IMR-90 (cell line): ENCODE measurements at regions not wholly inside any gene's neighbourhood (a gene's known extent, or its start where the extent isn't known, plus 50 kb on each side); places are given as distances from the start of the nearest gene placed in this dataset.

Source experiments
- ATAC-seq: fragments of 200-7000 bp; cut with Tn5 transposase; 2 replicates; pipeline ENCODE4 v1.9.1; 2020; ENCODE audit warnings: low read depth, mild to moderate bottlenecking, moderate library complexity
- BruUV-seq: library from RNA; stranded (reverse); fragments of 400-500 nt; replicated peaks from 2 replicates; lab custom pipeline; 2021; lab: Mats Ljungman, UMichigan
- CTCF ChIA-PET: fragments of 300-600 bp; formaldehyde crosslinking; extraction: SDS; loops from one replicate; lab custom pipeline; 2021; ENCODE audit warnings: antibody characterized with exemption; lab: Yijun Ruan, JAX
- POLR2A ChIA-PET: fragments of 300-600 bp; sonication (Branson Sonifier 250); formaldehyde crosslinking; loops from one replicate; lab custom pipeline; 2022; ENCODE audit warnings: antibody characterized with exemption; ENCODE audit not compliant: unreplicated experiment; lab: Charles Lee
- DNase-seq: peaks from one replicate; pipeline ENCODE4 v3.0.0; 2013
- H2AFZ ChIP-seq: replicated peaks from 2 replicates; pipeline ENCODE3; 2013; ENCODE audit warnings: low read length, mild to moderate bottlenecking; ENCODE audit not compliant: poor library complexity
- H2AK5ac ChIP-seq: 2 replicates; pipeline ENCODE4 v1.6.1; 2013; ENCODE audit warnings: low read depth, low read length, inconsistent platforms
- H2AK9ac ChIP-seq: replicated peaks from 2 replicates; pipeline ENCODE3; 2013; ENCODE audit warnings: mild to moderate bottlenecking, low read depth, low read length, moderate library complexity; ENCODE audit not compliant: poor library complexity
- H2BK120ac ChIP-seq: 2 replicates; pipeline ENCODE4 v1.6.1; 2013; ENCODE audit warnings: low read depth, low read length, inconsistent platforms
- H2BK15ac ChIP-seq: 3 replicates; pipeline ENCODE4 v1.6.1; 2013; ENCODE audit warnings: low read depth, low read length, inconsistent platforms
- H2BK20ac ChIP-seq: 2 replicates; pipeline ENCODE4 v1.6.1; 2013; ENCODE audit warnings: low read depth, mild to moderate bottlenecking, inconsistent platforms, low read length, moderate library complexity
- H2BK5ac ChIP-seq: 2 replicates; pipeline ENCODE4 v1.6.1; 2013; ENCODE audit warnings: mild to moderate bottlenecking, low read depth, low read length, inconsistent platforms; ENCODE audit not compliant: poor library complexity, severe bottlenecking
- H3K14ac ChIP-seq: replicated peaks from 2 replicates; pipeline ENCODE4 v1.6.1; 2013; ENCODE audit warnings: low read depth, low read length, inconsistent platforms
- H3K18ac ChIP-seq: 2 replicates; pipeline ENCODE4 v1.6.1; 2013; ENCODE audit warnings: low read depth, low read length, control low read depth
- H3K23ac ChIP-seq: 2 replicates; pipeline ENCODE4 v1.6.1; 2013; ENCODE audit warnings: low read depth, low read length, inconsistent platforms
- H3K27ac ChIP-seq: 2 replicates; pipeline ENCODE4 v1.5.1; 2013; ENCODE audit warnings: mild to moderate bottlenecking, control low read depth, low read length; ENCODE audit not compliant: insufficient read depth
- H3K27me3 ChIP-seq: 2 replicates; pipeline ENCODE4 v1.6.1; 2013; ENCODE audit warnings: low read length; ENCODE audit not compliant: control insufficient read depth, insufficient read depth
- H3K36me3 ChIP-seq: 2 replicates; pipeline ENCODE4 v1.6.1; 2013; ENCODE audit warnings: low read length, mixed read lengths; ENCODE audit not compliant: control insufficient read depth, insufficient read depth
- H3K4ac ChIP-seq: 2 replicates; pipeline ENCODE4 v1.6.1; 2013; ENCODE audit warnings: low read depth, low read length, inconsistent platforms
- H3K4me1 ChIP-seq: 2 replicates; pipeline ENCODE4 v1.6.1; 2013; ENCODE audit warnings: low read length, mixed read lengths; ENCODE audit not compliant: control insufficient read depth, insufficient read depth
- H3K4me2 ChIP-seq: 2 replicates; pipeline ENCODE4 v1.6.1; 2013; ENCODE audit warnings: low read depth, mild to moderate bottlenecking, control low read depth, low read length, moderate library complexity
- H3K4me3 ChIP-seq: 2 replicates; pipeline ENCODE4 v1.5.1; 2013; ENCODE audit warnings: low read depth, mild to moderate bottlenecking, control low read depth, low read length, moderate library complexity; ENCODE audit not compliant: insufficient read depth
- H3K56ac ChIP-seq: 2 replicates; pipeline ENCODE4 v1.6.1; 2013; ENCODE audit warnings: low read length, inconsistent platforms; ENCODE audit not compliant: insufficient read depth; ENCODE audit errors: extremely low read depth
- H3K79me1 ChIP-seq, 2 experiments: 2 replicates each; pipeline ENCODE4 v1.6.1; 2013; ENCODE audit warnings: low read length in 2 of 2, inconsistent platforms in 1 of 2, low read depth in 1 of 2
- H3K9ac ChIP-seq: 2 replicates; pipeline ENCODE4 v1.6.1; 2013; ENCODE audit warnings: low read depth, low read length, control low read depth
- H3K9me1 ChIP-seq: 2 replicates; pipeline ENCODE4 v1.6.1; 2013; ENCODE audit warnings: low read length, inconsistent platforms; ENCODE audit not compliant: insufficient read depth
- H3K9me3 ChIP-seq: 2 replicates; pipeline ENCODE4 v1.6.1; 2013; ENCODE audit warnings: low read length; ENCODE audit not compliant: control insufficient read depth, insufficient read depth
- H4K20me1 ChIP-seq: 2 replicates; pipeline ENCODE4 v1.6.1; 2013; ENCODE audit warnings: low read length, inconsistent platforms; ENCODE audit not compliant: insufficient read depth
- H4K5ac ChIP-seq: 2 replicates; pipeline ENCODE4 v1.6.1; 2013; ENCODE audit warnings: mild to moderate bottlenecking, low read depth, low read length, control low read depth
- H4K8ac ChIP-seq, 2 experiments: 2 replicates each; pipeline ENCODE4 v1.6.1; 2013; ENCODE audit warnings: low read depth in 2 of 2, low read length in 2 of 2, control low read depth in 1 of 2, inconsistent platforms in 1 of 2
- H4K91ac ChIP-seq: 2 replicates; pipeline ENCODE4 v1.6.1; 2013; ENCODE audit warnings: low read depth, low read length, inconsistent platforms; ENCODE audit not compliant: insufficient read depth
- MAZ ChIP-seq: IDR thresholded peaks from 2 replicates; pipeline ENCODE4 v1.6.1; 2012; ENCODE audit warnings: low read depth, mild to moderate bottlenecking, low read length, improper control_type of control experiment, moderate library complexity, borderline replicate concordance
- WGBS, 2 experiments: methylation state at CpG; one replicate each; pipeline versions ENCODE4 v1.1.5 to v1.1.7; 2013; ENCODE audit warnings: missing lambda C conversion rate in 2 of 2; ENCODE audit not compliant: insufficient read length in 1 of 2; ENCODE audit errors: extremely low coverage in 2 of 2; 5-methylcytosine and 5-hydroxymethylcytosine counted together
- dilution Hi-C: fragments of 300-500 bp; cut with HindIII; formaldehyde crosslinking; loops from one replicate; pipeline ENCODE4 v1.14.3; 2018; ENCODE audit warnings: low sequenced_read_pairs; ENCODE audit not compliant: unreplicated experiment
- in situ Hi-C: fragments of 300-500 bp; cut with MboI; formaldehyde crosslinking; loops from 3 replicates; pipeline ENCODE4 v1.14.3; 2019; ENCODE audit warnings: low sequenced_read_pairs, inconsistent platforms, mixed read lengths
- intact Hi-C: fragments of 100-400 bp; cut with micrococcal nuclease; formaldehyde crosslinking; loops from 2 replicates; pipeline ENCODE4 v1.10.0; 2022
- TF ChIP-seq, protein P1 (sequence below): conservative IDR thresholded peaks from 2 replicates; pipeline ENCODE4 v1.5.1; 2012; ENCODE audit warnings: mild to moderate bottlenecking, low read depth, low read length, improper control_type of control experiment

DNA sequence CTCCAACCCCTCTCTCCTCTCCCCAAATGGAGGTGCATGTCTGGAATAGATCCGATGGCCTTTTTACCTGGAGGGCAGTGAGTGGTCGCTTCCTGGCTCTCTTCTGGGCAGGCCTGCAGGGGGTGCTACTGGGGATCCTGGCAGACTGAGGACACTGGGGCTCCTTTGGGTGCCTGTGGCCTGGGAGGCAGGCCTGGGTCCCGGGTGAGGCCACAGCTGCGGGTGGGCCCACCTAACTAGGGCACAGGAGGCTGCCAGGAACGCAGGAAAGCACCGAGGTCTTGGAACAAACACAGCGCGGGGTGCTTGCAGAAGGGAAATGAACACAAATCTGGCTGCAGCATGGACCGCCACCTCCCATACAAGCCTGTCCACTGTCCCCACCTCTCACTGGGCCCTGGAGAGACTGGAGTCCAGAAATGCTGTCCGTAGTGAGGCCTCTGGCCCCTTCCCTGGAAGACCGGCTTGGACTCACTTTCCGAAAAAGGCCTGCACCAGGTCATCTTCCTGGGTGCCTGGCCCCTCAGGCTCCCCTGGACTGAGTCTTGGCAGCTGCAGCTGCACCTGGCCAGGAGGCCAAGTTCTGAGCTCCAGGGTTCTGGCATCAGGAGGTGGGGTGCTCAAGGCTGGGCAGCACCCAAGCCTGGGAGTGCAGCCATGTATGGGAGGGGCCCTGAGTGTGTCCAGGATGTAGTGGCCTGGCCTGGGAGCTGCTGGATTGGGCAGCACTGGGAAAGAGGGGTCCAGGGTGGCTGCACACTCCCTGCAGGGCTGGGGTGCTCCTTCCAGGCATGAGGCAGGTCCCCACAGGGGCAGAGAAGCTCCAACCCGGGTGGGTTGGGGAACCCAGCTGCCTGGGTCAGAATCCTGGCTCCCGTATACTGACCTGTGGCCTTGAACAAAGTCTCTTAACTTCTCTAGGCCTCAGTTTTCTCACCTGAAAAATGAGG, 195.1 kb downstream of the IRF8 start:
- H3K18ac ChIP-seq: no peak overlapping the region

More for the DNA sequence above, 195.1 kb downstream of the IRF8 start:
- no peak overlapping the region for H3K14ac ChIP-seq
- no peak overlapping the region for H3K56ac ChIP-seq
- no peak overlapping the region for H2BK20ac ChIP-seq
- dilution Hi-C loops (no loop called here), in situ Hi-C loops (no loop called here), intact Hi-C loops (no loop called here)
- no peak overlapping the region for H2BK5ac ChIP-seq
- no peaks in the 10 kb centered on the region for H3K4me1 ChIP-seq
- H4K8ac ChIP-seq: no peak overlapping the region
- no peak overlapping the region for H3K9ac ChIP-seq
- CTCF ChIA-PET: no interaction called here
- no peak overlapping the region for H4K5ac ChIP-seq
- no peak overlapping the region for H2AFZ ChIP-seq
- no peaks in the 10 kb centered on the region for H3K9me3 ChIP-seq
- BruUV-seq: no TSS peak
- H2BK120ac ChIP-seq: no peak overlapping the region
- no peak overlapping the region for H4K91ac ChIP-seq
- H2AK9ac ChIP-seq: no peak overlapping the region
- H3K4me2 ChIP-seq: no peak overlapping the region
- no peak overlapping the region for H3K23ac ChIP-seq
- POLR2A ChIA-PET: no interaction called here
- no peak for TF ChIP-seq MAZ
- TF ChIP-seq, protein P1, sequence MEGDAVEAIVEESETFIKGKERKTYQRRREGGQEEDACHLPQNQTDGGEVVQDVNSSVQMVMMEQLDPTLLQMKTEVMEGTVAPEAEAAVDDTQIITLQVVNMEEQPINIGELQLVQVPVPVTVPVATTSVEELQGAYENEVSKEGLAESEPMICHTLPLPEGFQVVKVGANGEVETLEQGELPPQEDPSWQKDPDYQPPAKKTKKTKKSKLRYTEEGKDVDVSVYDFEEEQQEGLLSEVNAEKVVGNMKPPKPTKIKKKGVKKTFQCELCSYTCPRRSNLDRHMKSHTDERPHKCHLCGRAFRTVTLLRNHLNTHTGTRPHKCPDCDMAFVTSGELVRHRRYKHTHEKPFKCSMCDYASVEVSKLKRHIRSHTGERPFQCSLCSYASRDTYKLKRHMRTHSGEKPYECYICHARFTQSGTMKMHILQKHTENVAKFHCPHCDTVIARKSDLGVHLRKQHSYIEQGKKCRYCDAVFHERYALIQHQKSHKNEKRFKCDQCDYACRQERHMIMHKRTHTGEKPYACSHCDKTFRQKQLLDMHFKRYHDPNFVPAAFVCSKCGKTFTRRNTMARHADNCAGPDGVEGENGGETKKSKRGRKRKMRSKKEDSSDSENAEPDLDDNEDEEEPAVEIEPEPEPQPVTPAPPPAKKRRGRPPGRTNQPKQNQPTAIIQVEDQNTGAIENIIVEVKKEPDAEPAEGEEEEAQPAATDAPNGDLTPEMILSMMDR: 0 out of 2 replicates have a peak, but pooled peaks have one; percentile 19
- no peaks in the 10 kb centered on the region for H3K79me1 ChIP-seq
- H2AK5ac ChIP-seq: no peak overlapping the region
- H3K27ac ChIP-seq: no peak overlapping the region
- H2BK15ac ChIP-seq: no peak overlapping the region
- DNase-seq (no peak), ATAC-seq (no peak)
- H3K27me3 ChIP-seq: no peaks in the 10 kb centered on the region
- no peaks in the 10 kb centered on the region for H3K36me3 ChIP-seq
- no peak overlapping the region for H3K4me3 ChIP-seq
- 83% methylated on average over 9 of the region's 14 CpGs; no CpG with 5 or more reads in 1 of the 2 experiments for WGBS, 2 experiments
- H3K9me1 ChIP-seq: 0 out of 2 replicates have a peak, but pooled peaks cover 3% of the 10 kb centered on the region
- no peaks in the 10 kb centered on the region for H4K20me1 ChIP-seq
- H3K4ac ChIP-seq: no peak overlapping the region
